ENCODE measurements at regions not wholly inside any gene's neighbourhood (a gene's known extent, or its start where the extent isn't known, plus 50 kb on each side); places are given as distances from the start of the nearest gene placed in this dataset.
"Not testable (repeated sequence)": the region's sequence is repeated elsewhere in the genome, so short reads cannot be mapped to it uniquely, and the experiment has no call there.

DNA sequence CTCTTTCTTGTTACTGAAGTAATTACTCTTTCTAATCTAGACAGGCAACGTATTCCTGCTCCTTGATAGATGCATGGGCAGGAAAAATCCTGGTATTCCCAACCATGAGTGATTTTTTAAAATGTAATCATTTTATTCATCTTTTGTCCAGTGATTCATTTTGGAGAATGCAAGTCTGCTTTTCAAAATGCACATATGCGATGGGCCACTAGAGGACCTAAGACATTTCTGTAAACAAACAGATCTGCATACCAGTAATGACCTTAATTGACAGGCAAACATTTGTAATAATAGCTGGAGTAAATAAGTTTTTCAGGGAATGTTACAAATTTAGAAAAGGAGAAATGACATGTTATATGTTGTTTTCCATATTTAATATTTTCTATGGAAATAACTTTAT lies 1167.6 kb downstream of the JRKL start:
- H3K27ac ChIP-seq, result no peak overlapping the region
- ChIA-PET POLR2A (ENCODE audit: low non-redundant PET) (no interaction called here), CTCF (interaction anchor here (0.5 kb wide), 1 partner anchor 1056 kb away, joined by 3 read pairs; no protein-coding TSS in a partner anchor)
- no peak for DNase-seq (ENCODE audit: low spot score)
- TF ChIP-seq, protein P1, sequence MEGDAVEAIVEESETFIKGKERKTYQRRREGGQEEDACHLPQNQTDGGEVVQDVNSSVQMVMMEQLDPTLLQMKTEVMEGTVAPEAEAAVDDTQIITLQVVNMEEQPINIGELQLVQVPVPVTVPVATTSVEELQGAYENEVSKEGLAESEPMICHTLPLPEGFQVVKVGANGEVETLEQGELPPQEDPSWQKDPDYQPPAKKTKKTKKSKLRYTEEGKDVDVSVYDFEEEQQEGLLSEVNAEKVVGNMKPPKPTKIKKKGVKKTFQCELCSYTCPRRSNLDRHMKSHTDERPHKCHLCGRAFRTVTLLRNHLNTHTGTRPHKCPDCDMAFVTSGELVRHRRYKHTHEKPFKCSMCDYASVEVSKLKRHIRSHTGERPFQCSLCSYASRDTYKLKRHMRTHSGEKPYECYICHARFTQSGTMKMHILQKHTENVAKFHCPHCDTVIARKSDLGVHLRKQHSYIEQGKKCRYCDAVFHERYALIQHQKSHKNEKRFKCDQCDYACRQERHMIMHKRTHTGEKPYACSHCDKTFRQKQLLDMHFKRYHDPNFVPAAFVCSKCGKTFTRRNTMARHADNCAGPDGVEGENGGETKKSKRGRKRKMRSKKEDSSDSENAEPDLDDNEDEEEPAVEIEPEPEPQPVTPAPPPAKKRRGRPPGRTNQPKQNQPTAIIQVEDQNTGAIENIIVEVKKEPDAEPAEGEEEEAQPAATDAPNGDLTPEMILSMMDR (conservative IDR thresholded peaks at IDR 0.05; ENCODE audit: low read depth), result peak; percentile 19

DNA sequence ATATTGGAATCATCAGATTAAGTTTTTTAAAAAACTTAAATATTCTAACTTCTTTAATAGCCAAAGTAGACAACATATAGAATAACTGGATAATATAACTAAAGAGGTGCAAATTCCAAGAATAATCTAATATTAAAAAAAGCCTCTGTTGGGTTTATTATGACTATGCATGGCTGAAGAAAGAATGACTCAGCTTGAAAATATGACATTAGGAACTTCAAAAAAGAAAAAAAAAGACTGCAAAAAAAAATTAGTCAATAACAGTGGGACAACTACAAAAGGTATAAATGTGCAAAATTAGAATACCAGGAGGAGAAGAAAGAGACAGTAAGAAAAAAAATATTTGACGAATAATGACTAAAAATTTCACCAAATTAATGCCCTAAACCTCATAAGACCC lies 1178.0 kb downstream of the JRKL start:
- CTCF ChIA-PET, result no interaction called here
- DNase-seq (ENCODE audit: low spot score), result no peak
- H3K27ac ChIP-seq, result no peak overlapping the region
- TF ChIP-seq, protein P1 (conservative IDR thresholded peaks at IDR 0.05; ENCODE audit: low read depth), result no peak
- POLR2A ChIA-PET (ENCODE audit: low non-redundant PET), result no interaction called here

DNA sequence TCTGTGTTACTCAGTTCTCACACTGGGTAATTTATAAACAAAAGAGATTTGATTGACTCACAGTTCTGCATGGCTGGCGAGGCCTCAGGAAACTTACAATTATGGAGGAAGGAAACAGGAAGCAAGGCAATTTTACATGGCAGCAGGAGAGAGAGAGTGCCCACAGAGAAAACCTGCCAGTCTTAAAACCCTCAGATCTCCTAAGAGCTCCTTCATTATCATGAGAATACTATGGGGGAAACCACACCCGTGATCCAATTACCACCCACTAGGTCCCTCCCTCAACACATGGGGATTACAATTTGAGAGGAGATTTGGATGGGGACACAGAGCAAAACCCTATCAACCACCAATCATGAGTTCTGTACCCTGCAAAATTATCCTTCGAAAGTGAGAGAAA lies 1180.8 kb downstream of the JRKL start:
- ChIA-PET POLR2A (ENCODE audit: low non-redundant PET) (no interaction called here), CTCF (no interaction called here)
- no peak overlapping the region for H3K27ac ChIP-seq
- DNase-seq (ENCODE audit: low spot score), result no peak
- TF ChIP-seq, protein P1 (conservative IDR thresholded peaks at IDR 0.05; ENCODE audit: low read depth), result no peak

DNA sequence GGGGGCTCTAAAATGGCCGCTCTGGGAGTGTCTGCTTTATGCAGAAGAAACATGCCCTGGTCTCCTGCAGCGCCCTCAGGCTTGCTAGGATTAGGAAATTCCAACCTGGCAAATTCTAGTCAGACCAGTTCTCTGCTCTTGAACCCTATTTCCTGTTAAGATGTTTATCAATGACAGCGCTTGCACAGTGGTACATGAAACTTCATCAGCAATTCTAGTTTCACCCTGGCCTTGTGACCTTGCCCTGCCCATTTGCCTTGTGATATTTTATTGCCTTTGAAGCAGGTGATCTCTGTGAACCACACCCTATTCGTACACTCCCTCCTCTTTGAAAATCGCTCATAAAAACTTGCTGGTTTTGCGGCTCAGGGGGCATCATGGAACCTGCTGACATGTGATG lies 1184.0 kb downstream of the JRKL start:
- CTCF ChIA-PET; DNase-seq (ENCODE audit: low spot score); POLR2A ChIA-PET (ENCODE audit: low non-redundant PET); H3K27ac ChIP-seq: not testable (repeated sequence)

DNA sequence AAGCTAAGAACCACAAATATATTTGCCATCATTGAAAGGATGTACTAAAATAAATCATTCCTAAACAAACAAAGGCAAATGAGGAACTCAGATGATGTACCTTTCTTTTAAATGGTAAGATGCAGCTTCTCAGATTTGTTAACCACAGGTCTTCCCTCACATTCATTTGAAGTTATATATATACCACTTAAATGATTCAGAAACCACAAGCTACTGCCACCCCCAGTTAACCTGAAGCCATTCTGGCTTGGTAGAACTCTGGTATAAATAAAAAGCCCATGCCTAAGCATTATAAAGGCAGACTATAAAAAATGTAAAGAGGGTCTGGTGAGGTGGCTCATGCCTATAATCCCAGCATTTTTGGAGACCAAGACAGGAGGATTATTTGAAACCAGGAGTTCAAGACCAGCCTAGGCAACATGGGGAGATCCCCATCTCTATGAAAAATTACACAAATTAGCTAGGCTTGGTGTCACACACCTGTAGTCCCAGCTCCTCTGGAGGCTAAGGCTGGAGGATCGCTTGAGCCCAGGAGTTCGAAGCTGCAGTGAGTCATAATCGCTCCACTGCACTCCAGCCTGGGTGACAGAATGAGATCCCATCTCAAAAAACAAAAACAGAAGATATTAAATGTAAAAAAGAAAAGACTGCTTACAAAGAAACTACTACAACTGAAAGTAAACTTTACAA lies 1185.3 kb downstream of the JRKL start:
- no peak for DNase-seq (ENCODE audit: low spot score)
- TF ChIP-seq, protein P1 (conservative IDR thresholded peaks at IDR 0.05; ENCODE audit: low read depth), result no peak
- ChIA-PET CTCF (interaction anchor here (0.8 kb wide), 1 partner anchor 86 kb away, joined by 4 read pairs; no protein-coding TSS in a partner anchor), POLR2A (ENCODE audit: low non-redundant PET) (no interaction called here)
- no peak overlapping the region for H3K27ac ChIP-seq

DNA sequence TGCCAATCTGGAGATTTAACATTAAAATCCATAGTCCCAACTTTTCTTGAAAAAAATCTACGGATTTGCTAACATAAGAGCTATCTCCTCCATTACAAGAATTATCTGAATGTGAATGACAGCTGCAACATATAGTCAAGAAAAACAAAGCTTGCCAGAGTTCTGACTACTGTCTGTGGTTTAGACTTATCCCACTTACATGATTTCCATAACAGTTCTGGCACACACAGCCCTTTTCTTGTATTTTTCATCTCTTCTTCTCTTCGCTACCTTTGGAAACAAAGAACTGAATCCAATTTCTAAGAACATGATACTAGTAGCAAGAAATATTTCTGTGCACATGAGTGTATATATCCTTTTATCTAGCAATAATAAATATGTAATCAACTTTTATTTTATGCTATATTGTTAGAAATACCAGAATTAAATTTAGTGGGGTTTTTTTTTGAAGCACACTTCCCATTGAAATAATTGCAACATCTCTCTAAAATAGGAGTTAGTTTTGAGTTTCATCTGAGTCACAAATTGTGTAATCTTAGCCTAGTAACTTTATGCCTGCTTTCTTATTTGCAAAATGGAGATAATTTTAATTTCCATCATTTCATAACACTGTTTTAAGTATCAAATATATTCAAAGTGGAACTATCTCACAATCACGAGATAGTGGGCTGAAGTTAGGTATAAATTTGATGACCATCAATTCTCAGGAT lies 1217.6 kb downstream of the JRKL start:
- CTCF ChIA-PET, result no interaction called here

More for the DNA sequence above, 1217.6 kb downstream of the JRKL start:
- POLR2A ChIA-PET (ENCODE audit: low non-redundant PET), result no interaction called here
- no peak overlapping the region for H3K27ac ChIP-seq
- TF ChIP-seq, protein P1 (conservative IDR thresholded peaks at IDR 0.05; ENCODE audit: low read depth), result no peak
- DNase-seq (ENCODE audit: low spot score), result no peak

Measured in RWPE1 (cell line).